OCI-LY1 (cell line): ENCODE measurements at regions not wholly inside any gene's neighbourhood (a gene's known extent, or its start where the extent isn't known, plus 50 kb on each side); places are given as distances from the start of the nearest gene placed in this dataset.

ENCODE experiments used
- H2AFZ ChIP-seq: fragments of 200-600 bp; sonication (generic), shearing (Covaris generic); 2 replicates; pipeline ENCODE4 v1.6.0; 2014; ENCODE audit warnings: antibody characterized with exemption, mild to moderate bottlenecking, low read length
- H3F3A ChIP-seq: fragments of 200-600 bp; sonication (generic), shearing (Covaris generic); 2 replicates; pipeline ENCODE4 v1.6.0; 2014; ENCODE audit warnings: mild to moderate bottlenecking, antibody characterized with exemption, low read length, moderate library complexity; ENCODE audit not compliant: insufficient read depth
- H3K27ac ChIP-seq: fragments of 200-600 bp; sonication (generic); 2 replicates; pipeline ENCODE4 v1.5.1; 2014; ENCODE audit warnings: low read length, mixed run types, mild to moderate bottlenecking, low read depth; ENCODE audit not compliant: poor library complexity, severe bottlenecking
- H3K27me3 ChIP-seq: fragments of 200-600 bp; sonication (generic); 2 replicates; pipeline ENCODE4 v1.6.0; 2014; ENCODE audit warnings: antibody characterized with exemption, mild to moderate bottlenecking, low read length, moderate library complexity; ENCODE audit not compliant: insufficient read depth
- H3K36me3 ChIP-seq: fragments of 200-600 bp; sonication (generic); 2 replicates; pipeline ENCODE4 v1.6.1; 2014; ENCODE audit warnings: mild to moderate bottlenecking, antibody characterized with exemption, low read length, moderate library complexity, mixed read lengths; ENCODE audit not compliant: insufficient read depth
- H3K4me1 ChIP-seq: fragments of 200-600 bp; sonication (generic); 2 replicates; pipeline ENCODE4 v1.5.1; 2014; ENCODE audit warnings: mild to moderate bottlenecking, low read length, moderate library complexity; ENCODE audit not compliant: insufficient read depth, severe bottlenecking
- H3K4me2 ChIP-seq: fragments of 200-600 bp; sonication (generic), shearing (Covaris generic); 2 replicates; pipeline ENCODE4 v1.6.1; 2014; ENCODE audit warnings: low read length
- H3K4me3 ChIP-seq: fragments of 200-600 bp; sonication (generic); 2 replicates; pipeline ENCODE4 v1.5.1; 2014; ENCODE audit warnings: low read length, low read depth, mild to moderate bottlenecking, mixed read lengths; ENCODE audit not compliant: poor library complexity, severe bottlenecking
- H3K79me2 ChIP-seq: fragments of 200-600 bp; shearing (Covaris generic); 2 replicates; pipeline ENCODE4 v1.6.1; 2016; ENCODE audit warnings: mixed run types, low read length, mixed read lengths; ENCODE audit not compliant: insufficient read depth
- H3K9ac ChIP-seq: fragments of 200-600 bp; sonication (generic), shearing (Covaris generic); 2 replicates; pipeline ENCODE4 v1.6.1; 2014; ENCODE audit warnings: mild to moderate bottlenecking, low read length, mixed read lengths
- H3K9me2 ChIP-seq: fragments of 200-600 bp; sonication (generic), shearing (Covaris generic); 2 replicates; pipeline ENCODE4 v1.6.1; 2014; ENCODE audit warnings: low read depth, mild to moderate bottlenecking, low read length, mixed read lengths
- H3K9me3 ChIP-seq: fragments of 200-600 bp; shearing (Covaris generic); 2 replicates; pipeline ENCODE4 v1.6.1; 2014; ENCODE audit warnings: low read length, mixed read lengths
- H4K20me1 ChIP-seq: fragments of 200-600 bp; sonication (generic), shearing (Covaris generic); 2 replicates; pipeline ENCODE4 v1.6.0; 2016; ENCODE audit warnings: mild to moderate bottlenecking, low read length; ENCODE audit not compliant: insufficient read depth
- EZH2 ChIP-seq: fragments of 200-600 bp; sonication (generic), shearing (Covaris generic); IDR thresholded peaks from 2 replicates; pipeline ENCODE4 v1.8.0; 2017; ENCODE audit warnings: borderline replicate concordance, mixed run types, mild to moderate bottlenecking, antibody characterized with exemption, low read length, moderate library complexity, mixed read lengths
- TF ChIP-seq, protein P1 (sequence below): fragments of 200-600 bp; sonication (generic), shearing (Covaris generic); IDR thresholded peaks from 2 replicates; pipeline ENCODE4 v1.5.1; 2017; ENCODE audit warnings: mild to moderate bottlenecking, antibody characterized with exemption, low read length, moderate library complexity, mixed read lengths

DNA sequence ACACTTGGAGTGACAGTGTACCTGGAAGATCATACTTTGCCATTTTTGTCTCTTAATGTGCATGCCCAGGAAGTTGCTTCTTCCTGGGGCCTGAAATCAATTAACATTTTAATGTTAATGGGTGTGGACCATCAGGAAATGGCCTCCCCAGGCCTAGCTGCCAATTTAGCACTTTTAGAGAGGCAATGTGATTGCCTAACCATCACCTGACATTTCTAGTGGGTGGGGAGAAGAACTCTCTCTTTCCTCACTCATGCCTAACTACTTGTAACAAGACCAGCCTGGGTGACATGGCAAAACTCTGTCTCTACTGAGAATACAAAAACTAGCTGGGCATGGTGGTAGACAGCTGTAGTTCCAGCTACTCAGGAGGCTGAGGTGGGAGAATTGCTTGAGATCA is 549.0 kb upstream of the RGS18 start:
- Histone ChIP-seq H3K9me3 (no peaks in the 10 kb centered on the region), H3K27me3 (no peaks in the 10 kb centered on the region), H3K36me3 (no peaks in the 10 kb centered on the region), H4K20me1 (no peaks in the 10 kb centered on the region), H3K4me3 (no peak overlapping the region), H2AFZ (no peak overlapping the region), H3K9me2 (no peaks in the 10 kb centered on the region), H3F3A (no peaks in the 10 kb centered on the region), H3K9ac (no peak overlapping the region), H3K27ac (no peak overlapping the region), H3K79me2 (no peaks in the 10 kb centered on the region), H3K4me2 (no peak overlapping the region), H3K4me1 (no peaks in the 10 kb centered on the region)
- TF ChIP-seq, protein P1, sequence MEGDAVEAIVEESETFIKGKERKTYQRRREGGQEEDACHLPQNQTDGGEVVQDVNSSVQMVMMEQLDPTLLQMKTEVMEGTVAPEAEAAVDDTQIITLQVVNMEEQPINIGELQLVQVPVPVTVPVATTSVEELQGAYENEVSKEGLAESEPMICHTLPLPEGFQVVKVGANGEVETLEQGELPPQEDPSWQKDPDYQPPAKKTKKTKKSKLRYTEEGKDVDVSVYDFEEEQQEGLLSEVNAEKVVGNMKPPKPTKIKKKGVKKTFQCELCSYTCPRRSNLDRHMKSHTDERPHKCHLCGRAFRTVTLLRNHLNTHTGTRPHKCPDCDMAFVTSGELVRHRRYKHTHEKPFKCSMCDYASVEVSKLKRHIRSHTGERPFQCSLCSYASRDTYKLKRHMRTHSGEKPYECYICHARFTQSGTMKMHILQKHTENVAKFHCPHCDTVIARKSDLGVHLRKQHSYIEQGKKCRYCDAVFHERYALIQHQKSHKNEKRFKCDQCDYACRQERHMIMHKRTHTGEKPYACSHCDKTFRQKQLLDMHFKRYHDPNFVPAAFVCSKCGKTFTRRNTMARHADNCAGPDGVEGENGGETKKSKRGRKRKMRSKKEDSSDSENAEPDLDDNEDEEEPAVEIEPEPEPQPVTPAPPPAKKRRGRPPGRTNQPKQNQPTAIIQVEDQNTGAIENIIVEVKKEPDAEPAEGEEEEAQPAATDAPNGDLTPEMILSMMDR, result no peak
- no peak for TF ChIP-seq EZH2

GRCh38 chr1:191615101-191615821 is 543.0 kb upstream of the RGS18 start:
- TF ChIP-seq, protein P1, result no peak
- H3K4me2 ChIP-seq, result no peak overlapping the region
- H4K20me1 ChIP-seq, result no peaks in the 10 kb centered on the region
- no peaks in the 10 kb centered on the region for H3K27me3 ChIP-seq
- H3K9ac ChIP-seq, result no peak overlapping the region
- H3K4me1 ChIP-seq, result no peaks in the 10 kb centered on the region
- H3K4me3 ChIP-seq, result no peak overlapping the region
- no peaks in the 10 kb centered on the region for H3K36me3 ChIP-seq
- no peaks in the 10 kb centered on the region for H3F3A ChIP-seq
- H3K27ac ChIP-seq, result no peak overlapping the region
- H2AFZ ChIP-seq, result no peak overlapping the region
- H3K9me2 ChIP-seq, result no peaks in the 10 kb centered on the region
- no peaks in the 10 kb centered on the region for H3K9me3 ChIP-seq
- no peaks in the 10 kb centered on the region for H3K79me2 ChIP-seq

- Histone ChIP-seq H2AFZ (no peak overlapping the region), H3F3A (no peaks in the 10 kb centered on the region), H3K9ac (no peak overlapping the region), H3K9me3 (no peaks in the 10 kb centered on the region), H3K36me3 (no peaks in the 10 kb centered on the region), H3K4me2 (no peak overlapping the region), H3K27ac (no peak overlapping the region), H3K79me2 (no peaks in the 10 kb centered on the region), H3K4me3 (no peak overlapping the region), H3K27me3 (no peaks in the 10 kb centered on the region), H4K20me1 (no peaks in the 10 kb centered on the region), H3K4me1 (no peaks in the 10 kb centered on the region), H3K9me2 (no peaks in the 10 kb centered on the region)
- TF ChIP-seq, protein P1, result no peak
- no peak for TF ChIP-seq EZH2
Measured at GRCh38 chr1:191618181-191618580, 540.1 kb upstream of the RGS18 start.
